Kidney (tissue), 13 donors: ENCODE measurements at regions not wholly inside any gene's neighbourhood (a gene's known extent, or its start where the extent isn't known, plus 50 kb on each side); places are given as distances from the start of the nearest gene placed in this dataset.

Experiments
- DNase-seq, 5 donors: peaks; one replicate each; pipeline ENCODE4 v3.0.0-alpha.2; 2013 to 2020
- FAIRE-seq: peaks from 2 replicates; lab custom pipeline; 2012; peaks lifted over from hg19 to GRCh38; lab: Jason Lieb, UNC
- H3K27ac ChIP-seq, 2 donors: one replicate each; pipeline ENCODE4 v1.7.0; 2013; ENCODE audit warnings: low read depth in 2 of 2, low read length in 2 of 2, inconsistent platforms in 1 of 2
- H3K27me3 ChIP-seq: one replicate; pipeline ENCODE4 v1.7.1; 2013; ENCODE audit warnings: low read length, inconsistent platforms; ENCODE audit not compliant: control insufficient read depth, insufficient read depth
- H3K36me3 ChIP-seq, 3 donors: one replicate each; pipeline versions ENCODE4 v1.7.0 to v1.7.1; 2013; ENCODE audit warnings: low read length in 3 of 3, control low read depth in 1 of 3, inconsistent platforms in 1 of 3; ENCODE audit not compliant: insufficient read depth in 3 of 3, control insufficient read depth in 2 of 3
- H3K4me1 ChIP-seq, 3 donors: one replicate each; pipeline versions ENCODE4 v1.7.0 to v1.7.1; 2013; ENCODE audit warnings: low read length in 3 of 3, inconsistent platforms in 1 of 3, low read depth in 1 of 3; ENCODE audit not compliant: control insufficient read depth in 2 of 3, insufficient read depth in 2 of 3
- H3K4me3 ChIP-seq, 3 donors: one replicate each; pipeline versions ENCODE4 v1.7.0 to v1.8.1; 2013; ENCODE audit warnings: low read length in 3 of 3, control low read depth in 1 of 3, inconsistent platforms in 1 of 3
- H3K9ac ChIP-seq, 3 donors: one replicate each; pipeline versions ENCODE4 v1.7.0 to v1.7.1; 2013; ENCODE audit warnings: low read length in 3 of 3, control low read depth in 1 of 3, inconsistent platforms in 1 of 3
- H3K9me3 ChIP-seq, 3 donors: one replicate each; pipeline versions ENCODE4 v1.7.0 to v1.7.1; 2013; ENCODE audit warnings: low read length in 3 of 3, control low read depth in 1 of 3, inconsistent platforms in 1 of 3; ENCODE audit not compliant: control insufficient read depth in 2 of 3, insufficient read depth in 1 of 3
- CTCF ChIP-seq: IDR thresholded peaks from 3 replicates; pipeline ENCODE4 v1.5.1; 2012; ENCODE audit warnings: mild to moderate bottlenecking, moderate library complexity, borderline replicate concordance; ENCODE audit not compliant: insufficient read depth; ENCODE audit errors: extremely low read depth
- intact Hi-C: fragments of 100-400 bp; cut with DNase I; formaldehyde crosslinking; loops from one replicate; pipeline ENCODE4 v1.11.1; 2022
- donor health status: control.
- donor health status: control.
- donor health status: control.
- donor health status: control.
- donor health status: control.
- donor health status: DM: yes; HTN: yes; CAD: no.
- donor health status: Normal renal cell carcinoma (clear cell type).

DNA sequence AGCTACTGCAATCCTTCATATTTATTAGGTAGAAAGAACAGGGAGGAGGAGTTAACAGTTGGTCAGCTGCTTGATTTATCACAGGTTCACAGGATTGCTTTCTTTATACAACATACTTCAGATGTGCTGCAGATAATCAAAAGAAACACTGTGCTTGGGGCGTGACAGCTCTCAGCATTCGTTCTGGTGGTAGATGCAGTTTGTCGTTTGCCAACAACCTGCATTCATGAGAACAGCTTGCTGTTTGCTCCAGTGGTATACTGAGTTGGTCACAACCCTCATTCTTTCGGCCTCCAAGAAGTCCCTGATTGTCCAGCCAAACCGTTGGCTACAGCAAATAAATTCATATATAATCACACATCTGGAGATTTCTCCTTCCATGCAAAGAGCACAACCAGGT lies 120.5 kb downstream of the ZNF280B start:
- no peak for FAIRE-seq
- no peak overlapping the region for H3K27ac ChIP-seq
- no peaks in the 10 kb centered on the region for H3K27me3 ChIP-seq
- no peak overlapping the region for H3K9ac ChIP-seq
- H3K36me3 ChIP-seq = no peaks in the 10 kb centered on the region
- H3K4me1 ChIP-seq = no peaks in the 10 kb centered on the region
- H3K4me3 ChIP-seq = no peak overlapping the region
- intact Hi-C loops = no loop called here
- H3K9me3 ChIP-seq = no peaks in the 10 kb centered on the region
- no peak for TF ChIP-seq CTCF
- DNase-seq = peak in 2 of 5 donors; percentile 39 to 40

- Histone ChIP-seq H3K36me3 (no peaks in the 10 kb centered on the region), H3K27me3 (no peaks in the 10 kb centered on the region), H3K9me3 (no peaks in the 10 kb centered on the region), H3K9ac (no peak overlapping the region), H3K27ac (no peak overlapping the region), H3K4me1 (no peaks in the 10 kb centered on the region), H3K4me3 (no peak overlapping the region)
- no peak for DNase-seq
- FAIRE-seq = no peak
- no peak for TF ChIP-seq CTCF
- intact Hi-C loops = no loop called here
Observed at GRCh38 chr22:22388494-22388893, 120.0 kb downstream of the ZNF280B start.

DNA sequence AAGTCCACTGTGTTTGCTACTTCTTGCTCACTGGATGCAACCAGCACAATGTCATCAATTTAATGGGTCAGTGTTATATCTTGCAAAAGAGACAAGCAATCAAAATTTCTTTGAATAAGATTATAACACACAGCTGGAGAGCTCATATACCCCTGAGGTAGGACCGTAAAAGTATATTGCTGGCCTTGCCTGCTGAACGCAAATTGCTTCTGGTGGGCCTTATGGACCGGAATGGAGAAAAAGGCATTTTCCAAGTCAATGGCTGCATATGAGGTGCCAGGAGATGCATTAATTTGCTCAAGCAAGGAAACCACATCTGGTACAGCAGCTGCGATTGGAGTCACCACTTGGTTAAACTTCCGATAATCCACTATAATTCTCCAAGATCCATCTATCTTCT lies 119.1 kb downstream of the ZNF280B start:
- FAIRE-seq (no peak), DNase-seq (no peak)
- Histone ChIP-seq H3K9me3 (no peaks in the 10 kb centered on the region), H3K4me1 (no peaks in the 10 kb centered on the region), H3K9ac (no peak overlapping the region), H3K36me3 (no peaks in the 10 kb centered on the region), H3K4me3 (no peak overlapping the region), H3K27ac (no peak overlapping the region), H3K27me3 (no peaks in the 10 kb centered on the region)
- no peak for TF ChIP-seq CTCF
- intact Hi-C loops = no loop called here

DNA sequence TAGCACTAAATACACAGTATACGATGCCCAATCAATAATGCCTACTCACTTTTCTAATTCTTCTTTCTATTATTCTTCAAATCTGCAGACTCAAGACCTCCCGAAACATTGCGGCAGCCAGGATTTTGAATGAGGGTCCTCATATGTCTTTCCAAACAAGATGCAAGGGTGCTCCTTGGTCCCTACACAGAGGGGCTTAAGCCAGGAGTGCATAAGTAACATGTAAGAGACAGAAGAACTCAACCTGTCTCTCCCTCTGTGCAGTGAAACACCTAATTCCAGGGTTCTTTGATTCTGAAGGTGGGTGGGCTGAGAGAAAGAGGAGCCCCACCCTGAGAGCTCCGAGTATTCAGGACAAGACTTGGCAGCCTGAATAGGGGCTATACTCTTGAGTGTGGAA lies 117.6 kb downstream of the ZNF280B start:
- H3K4me3 ChIP-seq = no peak overlapping the region
- H3K36me3 ChIP-seq = no peaks in the 10 kb centered on the region
- H3K9ac ChIP-seq = no peak overlapping the region
- no peak for DNase-seq
- H3K27ac ChIP-seq = no peak overlapping the region
- no peaks in the 10 kb centered on the region for H3K4me1 ChIP-seq
- no peaks in the 10 kb centered on the region for H3K9me3 ChIP-seq
- no peak for TF ChIP-seq CTCF
- intact Hi-C loops = no loop called here
- H3K27me3 ChIP-seq = no peaks in the 10 kb centered on the region
- no peak for FAIRE-seq
